ENCODE measurements at regions not wholly inside any gene's neighbourhood (a gene's known extent, or its start where the extent isn't known, plus 50 kb on each side); places are given as distances from the start of the nearest gene placed in this dataset.

DNA sequence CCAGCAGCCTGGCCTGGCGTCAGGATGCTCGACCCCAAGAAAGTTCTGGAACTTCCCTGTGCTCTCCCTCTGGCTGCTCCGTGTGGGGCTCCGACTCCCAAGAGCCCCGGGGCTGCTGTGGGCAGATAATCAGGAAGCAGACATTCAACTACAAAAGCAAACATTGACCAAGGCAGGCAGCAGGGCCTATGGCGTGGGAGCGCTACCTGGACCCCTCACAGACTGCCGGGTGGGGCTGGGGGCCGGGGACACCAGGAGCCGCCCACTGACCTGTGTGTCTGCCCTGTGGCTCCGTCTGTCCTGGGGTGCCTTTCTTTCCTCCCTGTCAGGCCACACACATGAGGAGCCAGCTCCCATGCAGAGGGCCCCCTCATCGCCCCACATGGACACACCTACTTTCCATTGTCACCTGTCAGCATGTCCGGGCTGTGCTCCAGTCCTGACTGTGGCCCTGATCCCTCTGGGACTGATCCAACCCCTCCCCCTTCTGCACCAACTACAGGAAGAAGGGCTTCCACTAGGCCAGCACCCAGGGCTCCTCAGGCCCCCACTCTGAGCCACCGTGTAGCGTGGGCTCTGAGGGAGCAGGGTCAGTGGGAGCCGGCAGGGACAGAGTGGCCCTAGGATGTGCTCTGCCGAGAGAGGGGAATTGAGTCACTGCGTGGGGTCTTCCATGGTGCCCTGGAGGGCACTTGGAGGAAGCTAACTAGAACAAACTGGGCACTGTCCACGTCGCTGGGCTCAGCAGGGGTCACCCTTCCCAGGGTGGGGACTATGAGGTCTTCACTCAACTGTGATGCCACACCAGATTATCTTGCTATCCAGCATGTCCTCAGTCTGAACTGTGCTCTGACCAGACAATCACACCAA lies 215.4 kb upstream of the C14orf180 start:
- intact Hi-C loops (cut with DNase I; ENCODE audit: low total_unique reads) = no loop called here

GRCh38 chr14:104364830-104365229 lies 214.7 kb upstream of the C14orf180 start:
- TF ChIP-seq, protein P1, sequence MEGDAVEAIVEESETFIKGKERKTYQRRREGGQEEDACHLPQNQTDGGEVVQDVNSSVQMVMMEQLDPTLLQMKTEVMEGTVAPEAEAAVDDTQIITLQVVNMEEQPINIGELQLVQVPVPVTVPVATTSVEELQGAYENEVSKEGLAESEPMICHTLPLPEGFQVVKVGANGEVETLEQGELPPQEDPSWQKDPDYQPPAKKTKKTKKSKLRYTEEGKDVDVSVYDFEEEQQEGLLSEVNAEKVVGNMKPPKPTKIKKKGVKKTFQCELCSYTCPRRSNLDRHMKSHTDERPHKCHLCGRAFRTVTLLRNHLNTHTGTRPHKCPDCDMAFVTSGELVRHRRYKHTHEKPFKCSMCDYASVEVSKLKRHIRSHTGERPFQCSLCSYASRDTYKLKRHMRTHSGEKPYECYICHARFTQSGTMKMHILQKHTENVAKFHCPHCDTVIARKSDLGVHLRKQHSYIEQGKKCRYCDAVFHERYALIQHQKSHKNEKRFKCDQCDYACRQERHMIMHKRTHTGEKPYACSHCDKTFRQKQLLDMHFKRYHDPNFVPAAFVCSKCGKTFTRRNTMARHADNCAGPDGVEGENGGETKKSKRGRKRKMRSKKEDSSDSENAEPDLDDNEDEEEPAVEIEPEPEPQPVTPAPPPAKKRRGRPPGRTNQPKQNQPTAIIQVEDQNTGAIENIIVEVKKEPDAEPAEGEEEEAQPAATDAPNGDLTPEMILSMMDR (IDR thresholded peaks at IDR 0.05) = no peak
- TF ChIP-seq POLR2AphosphoS5 (IDR thresholded peaks at IDR 0.05) = no peak
- no peak for TF ChIP-seq POLR2A (IDR thresholded peaks at IDR 0.05)
- no peaks in the 10 kb centered on the region for H3K36me3 ChIP-seq
- H3K27me3 ChIP-seq = peaks cover 0 to 66% of the 10 kb centered on the region in 2 donors
- DNase-seq (ENCODE audit: low spot score in 2 of 2) = no peak
- peaks cover 0 to 7% of the 10 kb centered on the region in 2 donors for H3K9me3 ChIP-seq
- no peak overlapping the region for H3K27ac ChIP-seq
- intact Hi-C loops (cut with DNase I; ENCODE audit: low total_unique reads) = no loop called here
- no peak overlapping the region for H3K4me3 ChIP-seq
- no peaks in the 10 kb centered on the region for H3K4me1 ChIP-seq

More for the DNA sequence above, 215.4 kb upstream of the C14orf180 start:
- no peak overlapping the region for H3K4me3 ChIP-seq
- TF ChIP-seq, protein P1 (IDR thresholded peaks at IDR 0.05) = no peak
- TF ChIP-seq POLR2AphosphoS5 (IDR thresholded peaks at IDR 0.05) (no peak), POLR2A (IDR thresholded peaks at IDR 0.05) (no peak)
- H3K36me3 ChIP-seq = no peaks in the 10 kb centered on the region
- no peaks in the 10 kb centered on the region for H3K4me1 ChIP-seq
- H3K27me3 ChIP-seq = peaks cover 0 to 62% of the 10 kb centered on the region in 2 donors
- no peak overlapping the region for H3K27ac ChIP-seq
- H3K9me3 ChIP-seq = peaks cover 0 to 7% of the 10 kb centered on the region in 2 donors
- DNase-seq (ENCODE audit: low spot score in 2 of 2) = peak in 1 of 2 donors; percentile 10

- H3K4me1 ChIP-seq = no peaks in the 10 kb centered on the region
- H3K4me3 ChIP-seq = no peak overlapping the region
- intact Hi-C loops (cut with DNase I; ENCODE audit: low total_unique reads) = no loop called here
- no peak for TF ChIP-seq POLR2AphosphoS5 (IDR thresholded peaks at IDR 0.05)
- TF ChIP-seq POLR2A (IDR thresholded peaks at IDR 0.05) = no peak
- TF ChIP-seq, protein P1 (IDR thresholded peaks at IDR 0.05) = no peak
- peaks cover 0 to 64% of the 10 kb centered on the region in 2 donors for H3K27me3 ChIP-seq
- DNase-seq (ENCODE audit: low spot score in 2 of 2) = no peak
- H3K36me3 ChIP-seq = no peaks in the 10 kb centered on the region
- H3K9me3 ChIP-seq = peaks cover 0 to 14% of the 10 kb centered on the region in 2 donors
- no peak overlapping the region for H3K27ac ChIP-seq
Measured at GRCh38 chr14:104366931-104367865, 212.4 kb upstream of the C14orf180 start.

GRCh38 chr14:104367866-104368750 lies 211.5 kb upstream of the C14orf180 start:
- no peak overlapping the region for H3K27ac ChIP-seq
- H3K4me1 ChIP-seq = no peaks in the 10 kb centered on the region
- TF ChIP-seq POLR2AphosphoS5 (IDR thresholded peaks at IDR 0.05) (no peak), POLR2A (IDR thresholded peaks at IDR 0.05) (no peak)
- TF ChIP-seq, protein P1 (IDR thresholded peaks at IDR 0.05) = no peak
- intact Hi-C loops (cut with DNase I; ENCODE audit: low total_unique reads) = no loop called here
- no peaks in the 10 kb centered on the region for H3K36me3 ChIP-seq
- no peak overlapping the region for H3K4me3 ChIP-seq
- H3K9me3 ChIP-seq = peaks cover 0 to 14% of the 10 kb centered on the region in 2 donors
- H3K27me3 ChIP-seq = peaks cover 0 to 61% of the 10 kb centered on the region in 2 donors
- DNase-seq (ENCODE audit: low spot score in 2 of 2) = no peak

All from breast epithelium (tissue), 4 donors.